ENCODE measurements at regions not wholly inside any gene's neighbourhood (a gene's known extent, or its start where the extent isn't known, plus 50 kb on each side); places are given as distances from the start of the nearest gene placed in this dataset.
"Not testable (repeated sequence)": the region's sequence is repeated elsewhere in the genome, so short reads cannot be mapped to it uniquely, and the experiment has no call there.

DNA sequence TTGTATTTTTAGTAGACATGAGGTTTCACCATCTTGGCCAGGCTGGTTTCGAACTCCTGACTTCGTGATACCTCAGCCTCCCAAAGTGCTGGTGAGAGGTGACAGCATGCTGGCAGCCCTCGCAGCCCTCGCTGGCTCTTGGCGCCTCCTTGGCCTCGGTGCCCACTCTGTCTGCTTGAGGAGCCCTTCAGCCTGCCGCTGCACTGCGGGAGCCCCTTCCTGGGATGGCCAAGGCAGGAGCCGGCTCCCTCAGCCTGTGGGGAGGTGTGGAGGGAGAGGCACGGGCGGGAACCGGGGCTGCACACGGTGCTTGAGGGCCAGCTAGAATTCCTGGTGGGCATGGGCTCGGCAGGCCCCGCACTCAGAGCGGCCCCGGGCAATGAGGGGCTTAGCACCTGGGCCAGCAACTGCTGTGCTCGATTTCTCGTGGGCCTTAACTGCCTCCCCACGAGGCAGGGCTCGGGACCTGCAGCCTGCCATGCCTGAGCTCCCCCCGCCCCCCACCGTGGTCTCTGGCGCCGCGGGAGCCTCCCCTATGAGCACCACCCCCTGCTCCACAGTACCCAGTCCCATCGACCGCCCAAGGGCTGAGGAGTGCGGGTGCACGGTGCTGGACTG lies 96.5 kb upstream of the RHOBTB1 start:
- ATAC-seq (no peak), FAIRE-seq (no peak), DNase-seq (ENCODE audit: low read depth in 1 of 2, low spot score in 1 of 2) (no peak)
- CTCF ChIA-PET = no interaction called here
- POLR2A ChIA-PET = no interaction called here
- Histone ChIP-seq H3K4me1 (peaks cover 4% of the 10 kb centered on the region; the same call in 1 of the 3 replicates), H3K27ac (no peak overlapping the region), H3K9me3 (no peaks in the 10 kb centered on the region), H3K4me2 (no peak overlapping the region), H3K4me3 (no peak overlapping the region)
- TF ChIP-seq, protein P1, sequence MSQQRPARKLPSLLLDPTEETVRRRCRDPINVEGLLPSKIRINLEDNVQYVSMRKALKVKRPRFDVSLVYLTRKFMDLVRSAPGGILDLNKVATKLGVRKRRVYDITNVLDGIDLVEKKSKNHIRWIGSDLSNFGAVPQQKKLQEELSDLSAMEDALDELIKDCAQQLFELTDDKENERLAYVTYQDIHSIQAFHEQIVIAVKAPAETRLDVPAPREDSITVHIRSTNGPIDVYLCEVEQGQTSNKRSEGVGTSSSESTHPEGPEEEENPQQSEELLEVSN (IDR thresholded peaks at IDR 0.05; ENCODE audit: borderline replicate concordance, low read depth) = no peak
- TF ChIP-seq TP53 (CRISPR knock-in tag; IDR thresholded peaks at IDR 0.05) (no peak), TFCP2L1 (CRISPR knock-in tag; IDR thresholded peaks at IDR 0.05) (no peak), EHMT2 (IDR thresholded peaks at IDR 0.05; ENCODE audit: low read depth) (no peak), RARB (CRISPR knock-in tag; IDR thresholded peaks at IDR 0.05) (no peak), USF2 (IDR thresholded peaks at IDR 0.05) (no peak), CTCF (IDR thresholded peaks at IDR 0.05) (no peak), GATA3 (IDR thresholded peaks at IDR 0.05; ENCODE audit: borderline replicate concordance) (no peak), NPAS2 (CRISPR knock-in tag; IDR thresholded peaks at IDR 0.05; ENCODE audit: borderline replicate concordance) (no peak), HOXB13 (CRISPR knock-in tag; IDR thresholded peaks at IDR 0.05; ENCODE audit: low read depth) (no peak), PHF8 (IDR thresholded peaks at IDR 0.05; ENCODE audit: borderline replicate concordance, low read depth) (no peak), ZSCAN20 (CRISPR knock-in tag; IDR thresholded peaks at IDR 0.05) (no peak), JUNB (IDR thresholded peaks at IDR 0.05) (no peak), RNF2 (IDR thresholded peaks at IDR 0.05; ENCODE audit: borderline replicate concordance, low read depth) (no peak)
- 86% methylated on average over 9 of the region's 30 CpGs for WGBS (ENCODE audit: missing lambda C conversion rate)

GRCh38 chr10:61039868-61040267 lies 95.9 kb upstream of the RHOBTB1 start:
- POLR2A ChIA-PET = no interaction called here
- WGBS (ENCODE audit: missing lambda C conversion rate) = 89% methylated on average over 1 of the region's 1 CpG
- H3K4me2 ChIP-seq = no peak overlapping the region
- no peak overlapping the region for H3K4me3 ChIP-seq
- ATAC-seq (no peak), FAIRE-seq (no peak), DNase-seq (ENCODE audit: low read depth in 1 of 2, low spot score in 1 of 2) (no peak)
- H3K9me3 ChIP-seq = no peaks in the 10 kb centered on the region
- H3K27ac ChIP-seq = no peak overlapping the region
- CTCF ChIA-PET = no interaction called here
- TF ChIP-seq RFX5 (IDR thresholded peaks at IDR 0.05) (no peak), CTCF (IDR thresholded peaks at IDR 0.05) (no peak), MAZ (IDR thresholded peaks at IDR 0.05; ENCODE audit: borderline replicate concordance, low read depth, low read length) (no peak), HOXB5 (CRISPR knock-in tag; IDR thresholded peaks at IDR 0.05) (no peak), KDM5A (IDR thresholded peaks at IDR 0.05) (no peak), ZC3H11A (IDR thresholded peaks at IDR 0.05) (no peak)
- H3K4me1 ChIP-seq = peaks cover 4% of the 10 kb centered on the region; the same call in 1 of the 3 replicates

- CTCF ChIA-PET; FAIRE-seq; H3K27ac ChIP-seq; H3K4me3 ChIP-seq; DNase-seq (ENCODE audit: low read depth in 1 of 2, low spot score in 1 of 2); H3K4me2 ChIP-seq; H3K9me3 ChIP-seq; ATAC-seq; POLR2A ChIA-PET; H3K4me1 ChIP-seq: not testable (repeated sequence)
- 91% methylated on average over 16 of the region's 16 CpGs for WGBS (ENCODE audit: missing lambda C conversion rate)
Measured at GRCh38 chr10:61037261-61037830, 93.4 kb upstream of the RHOBTB1 start.

- FAIRE-seq; CTCF ChIA-PET; H3K4me1 ChIP-seq; H3K4me2 ChIP-seq; H3K4me3 ChIP-seq; POLR2A ChIA-PET; H3K27ac ChIP-seq; DNase-seq (ENCODE audit: low read depth in 1 of 2, low spot score in 1 of 2); H3K9me3 ChIP-seq; ATAC-seq: not testable (repeated sequence)
- WGBS (ENCODE audit: missing lambda C conversion rate) = 81% methylated on average over 3 of the region's 3 CpGs
Measured at GRCh38 chr10:61036148-61036547, 92.2 kb upstream of the RHOBTB1 start.

Data from A549 (cell line).